Skeletal muscle satellite cell (primary cell): ENCODE measurements at regions not wholly inside any gene's neighbourhood (a gene's known extent, or its start where the extent isn't known, plus 50 kb on each side); places are given as distances from the start of the nearest gene placed in this dataset.

Experiments used
- H3K27me3 ChIP-seq: 2 replicates; pipeline ENCODE4 v1.7.0; 2013; ENCODE audit warnings: low read length; ENCODE audit not compliant: control insufficient read depth, insufficient read depth
- H3K36me3 ChIP-seq: 2 replicates; pipeline ENCODE4 v1.7.0; 2013; ENCODE audit warnings: mild to moderate bottlenecking, control low read depth, low read length; ENCODE audit not compliant: insufficient read depth
- H3K4me1 ChIP-seq: 2 replicates; pipeline ENCODE4 v1.7.0; 2013; ENCODE audit warnings: low read length; ENCODE audit not compliant: control insufficient read depth, insufficient read depth
- H3K4me2 ChIP-seq: 2 replicates; pipeline ENCODE4 v1.7.0; 2013; ENCODE audit warnings: mild to moderate bottlenecking, low read length
- H3K4me3 ChIP-seq: 2 replicates; pipeline ENCODE4 v1.7.0; 2013; ENCODE audit warnings: low read length
- H3K9ac ChIP-seq: 2 replicates; pipeline ENCODE4 v1.7.0; 2013; ENCODE audit warnings: mild to moderate bottlenecking, low read depth, low read length, moderate library complexity
- H3K9me3 ChIP-seq: replicated peaks from 2 replicates; pipeline ENCODE4 v1.7.0; 2013; ENCODE audit warnings: mild to moderate bottlenecking, control low read depth, low read length

GRCh38 chr2:82000606-82001005 lies 1696.1 kb upstream of the LRRTM1 start:
- no peaks in the 10 kb centered on the region for H3K9me3 ChIP-seq
- H3K4me1 ChIP-seq: no peaks in the 10 kb centered on the region
- no peaks in the 10 kb centered on the region for H3K36me3 ChIP-seq
- no peaks in the 10 kb centered on the region for H3K27me3 ChIP-seq
- no peak overlapping the region for H3K4me2 ChIP-seq
- no peak overlapping the region for H3K4me3 ChIP-seq
- H3K9ac ChIP-seq: no peak overlapping the region

- Histone ChIP-seq H3K27me3 (no peaks in the 10 kb centered on the region), H3K4me2 (no peak overlapping the region), H3K9ac (no peak overlapping the region), H3K4me1 (no peaks in the 10 kb centered on the region), H3K36me3 (no peaks in the 10 kb centered on the region), H3K4me3 (no peak overlapping the region), H3K9me3 (no peaks in the 10 kb centered on the region)
Observed at GRCh38 chr2:81996332-81996731, 1691.8 kb upstream of the LRRTM1 start.

- H3K36me3 ChIP-seq: no peaks in the 10 kb centered on the region
- no peaks in the 10 kb centered on the region for H3K4me1 ChIP-seq
- H3K4me2 ChIP-seq: no peak overlapping the region
- no peaks in the 10 kb centered on the region for H3K27me3 ChIP-seq
- no peak overlapping the region for H3K9ac ChIP-seq
- no peak overlapping the region for H3K4me3 ChIP-seq
- H3K9me3 ChIP-seq: no peaks in the 10 kb centered on the region
Observed at GRCh38 chr2:81991282-81991681, 1686.7 kb upstream of the LRRTM1 start.

- no peaks in the 10 kb centered on the region for H3K9me3 ChIP-seq
- H3K27me3 ChIP-seq: no peaks in the 10 kb centered on the region
- no peaks in the 10 kb centered on the region for H3K36me3 ChIP-seq
- no peak overlapping the region for H3K4me3 ChIP-seq
- no peaks in the 10 kb centered on the region for H3K4me1 ChIP-seq
- no peak overlapping the region for H3K9ac ChIP-seq
- H3K4me2 ChIP-seq: no peak overlapping the region
Observed at GRCh38 chr2:81987370-81987769, 1682.8 kb upstream of the LRRTM1 start.

- no peaks in the 10 kb centered on the region for H3K4me1 ChIP-seq
- no peak overlapping the region for H3K4me3 ChIP-seq
- H3K9ac ChIP-seq: no peak overlapping the region
- H3K27me3 ChIP-seq: no peaks in the 10 kb centered on the region
- H3K4me2 ChIP-seq: no peak overlapping the region
- H3K9me3 ChIP-seq: no peaks in the 10 kb centered on the region
- H3K36me3 ChIP-seq: no peaks in the 10 kb centered on the region
Observed at GRCh38 chr2:81984969-81985637, 1680.6 kb upstream of the LRRTM1 start.

GRCh38 chr2:81981585-81981984 lies 1677.0 kb upstream of the LRRTM1 start:
- no peaks in the 10 kb centered on the region for H3K27me3 ChIP-seq
- H3K4me3 ChIP-seq: no peak overlapping the region
- no peaks in the 10 kb centered on the region for H3K36me3 ChIP-seq
- no peaks in the 10 kb centered on the region for H3K9me3 ChIP-seq
- no peaks in the 10 kb centered on the region for H3K4me1 ChIP-seq
- H3K9ac ChIP-seq: no peak overlapping the region
- no peak overlapping the region for H3K4me2 ChIP-seq

GRCh38 chr2:81979086-81979485 lies 1674.5 kb upstream of the LRRTM1 start:
- H3K4me3 ChIP-seq: no peak overlapping the region
- no peaks in the 10 kb centered on the region for H3K27me3 ChIP-seq
- no peak overlapping the region for H3K9ac ChIP-seq
- H3K9me3 ChIP-seq: no peaks in the 10 kb centered on the region
- H3K4me2 ChIP-seq: no peak overlapping the region
- H3K4me1 ChIP-seq: no peaks in the 10 kb centered on the region
- H3K36me3 ChIP-seq: no peaks in the 10 kb centered on the region

GRCh38 chr2:81976998-81977397 lies 1672.4 kb upstream of the LRRTM1 start:
- Histone ChIP-seq H3K4me3 (no peak overlapping the region), H3K36me3 (no peaks in the 10 kb centered on the region), H3K4me2 (no peak overlapping the region), H3K9me3 (no peaks in the 10 kb centered on the region), H3K4me1 (no peaks in the 10 kb centered on the region), H3K27me3 (no peaks in the 10 kb centered on the region), H3K9ac (no peak overlapping the region)

GRCh38 chr2:81974216-81974615 lies 1669.7 kb upstream of the LRRTM1 start:
- no peaks in the 10 kb centered on the region for H3K9me3 ChIP-seq

GRCh38 chr2:81942876-81943275 lies 1638.3 kb upstream of the LRRTM1 start:
- H3K4me3 ChIP-seq: no peak overlapping the region
- H3K9me3 ChIP-seq: no peaks in the 10 kb centered on the region
- H3K36me3 ChIP-seq: no peaks in the 10 kb centered on the region
- no peaks in the 10 kb centered on the region for H3K27me3 ChIP-seq
- no peaks in the 10 kb centered on the region for H3K4me1 ChIP-seq
- no peak overlapping the region for H3K9ac ChIP-seq
- H3K4me2 ChIP-seq: no peak overlapping the region

More at GRCh38 chr2:81974216-81974615, 1669.7 kb upstream of the LRRTM1 start:
- Histone ChIP-seq H3K27me3 (no peaks in the 10 kb centered on the region), H3K4me1 (no peaks in the 10 kb centered on the region), H3K36me3 (no peaks in the 10 kb centered on the region), H3K4me3 (no peak overlapping the region), H3K9ac (no peak overlapping the region), H3K4me2 (no peak overlapping the region)

- Histone ChIP-seq H3K9ac (no peak overlapping the region), H3K9me3 (no peaks in the 10 kb centered on the region), H3K4me1 (no peaks in the 10 kb centered on the region), H3K4me3 (no peak overlapping the region), H3K4me2 (no peak overlapping the region), H3K27me3 (no peaks in the 10 kb centered on the region), H3K36me3 (no peaks in the 10 kb centered on the region)
Observed at GRCh38 chr2:81942136-81942680, 1637.7 kb upstream of the LRRTM1 start.

- H3K4me2 ChIP-seq: no peak overlapping the region
- H3K4me1 ChIP-seq: no peaks in the 10 kb centered on the region
- no peaks in the 10 kb centered on the region for H3K27me3 ChIP-seq
- H3K36me3 ChIP-seq: no peaks in the 10 kb centered on the region
- H3K9ac ChIP-seq: no peak overlapping the region
- H3K4me3 ChIP-seq: no peak overlapping the region
- H3K9me3 ChIP-seq: no peaks in the 10 kb centered on the region
Observed at GRCh38 chr2:81940266-81940955, 1635.9 kb upstream of the LRRTM1 start.
